H1 (cell line): ENCODE measurements at regions not wholly inside any gene's neighbourhood (a gene's known extent, or its start where the extent isn't known, plus 50 kb on each side); places are given as distances from the start of the nearest gene placed in this dataset.

Experiments
- BACH1 ChIP-seq: IDR thresholded peaks from 2 replicates; pipeline ENCODE4 v1.6.1; 2012; ENCODE audit warnings: low read length, improper control_type of control experiment
- CBX8 ChIP-seq: fragments of 300-800, 300-1000 bp; sonication (generic); IDR thresholded peaks from 2 replicates; pipeline ENCODE4 v1.7.1; 2016; ENCODE audit warnings: low read depth, low read length, borderline replicate concordance
- KDM4A ChIP-seq: IDR thresholded peaks from one replicate; pipeline ENCODE4 v1.7.1; 2012; ENCODE audit warnings: low read depth, mild to moderate bottlenecking, moderate library complexity, low read length, inconsistent platforms; ENCODE audit not compliant: severe bottlenecking
- SIN3A ChIP-seq, 2 experiments: IDR thresholded peaks in 1 of 2; conservative IDR thresholded peaks in 1 of 2; 2 replicates each; pipeline ENCODE4 v1.6.1; 2011 to 2012; ENCODE audit warnings: low read length in 2 of 2, improper control_type of control experiment in 1 of 2, low read depth in 1 of 2, mild to moderate bottlenecking in 1 of 2
- SP1 ChIP-seq: IDR thresholded peaks from 2 replicates; pipeline ENCODE4 v1.6.1; 2011; ENCODE audit warnings: low read depth, low read length

DNA sequence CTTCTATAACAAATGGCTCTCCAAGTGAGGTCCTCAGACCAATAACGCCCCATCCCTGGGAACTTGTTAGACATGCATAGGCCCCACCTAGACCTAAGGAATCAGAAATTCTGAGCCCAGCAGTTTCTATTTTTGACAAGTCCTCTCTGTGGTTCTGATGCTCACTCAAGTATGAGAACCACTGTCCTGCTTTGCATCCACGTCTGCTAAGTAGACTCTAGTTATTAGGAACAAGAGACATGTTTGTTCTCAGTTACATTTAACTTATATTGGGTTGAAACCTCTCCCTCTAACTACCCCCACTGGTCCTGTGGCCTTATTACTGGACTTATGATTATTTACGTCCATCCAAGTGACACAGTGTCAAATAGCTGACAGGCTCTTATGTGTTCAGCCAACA is 70.3 kb downstream of the TMEM17 start (continued):
- no peak for TF ChIP-seq SP1
- no peak for TF ChIP-seq BACH1
- no peak for TF ChIP-seq CBX8
- no peak for TF ChIP-seq SIN3A (conservative IDR thresholded peaks at IDR 0.05 in 1 of 2, IDR thresholded peaks at IDR 0.05 in 1 of 2; ENCODE audit: low read depth in 1 of 2, low read length in 2 of 2)
- no peak for TF ChIP-seq KDM4A
